BJ (cell line): ENCODE measurements at regions not wholly inside any gene's neighbourhood (a gene's known extent, or its start where the extent isn't known, plus 50 kb on each side); places are given as distances from the start of the nearest gene placed in this dataset.
"Not testable (repeated sequence)": the region's sequence is repeated elsewhere in the genome, so short reads cannot be mapped to it uniquely, and the experiment has no call there.

Source experiments
- CTCF ChIA-PET: fragments of 350-600 bp; formaldehyde crosslinking; extraction: SDS; loops from one replicate; lab custom pipeline; 2021; ENCODE audit warnings: antibody characterized with exemption, inconsistent platforms; lab: Yijun Ruan, JAX
- POLR2A ChIA-PET: fragments of 300-600 bp; sonication (Branson Sonifier 250); formaldehyde crosslinking; extraction: SDS; loops from one replicate; lab custom pipeline; 2021; ENCODE audit warnings: antibody characterized with exemption; lab: Charles Lee
- DNase-seq: peaks from one replicate; pipeline ENCODE4 v3.0.0-alpha.2; 2011; ENCODE audit warnings: low read depth
- H3K27me3 ChIP-seq: 2 replicates; pipeline ENCODE4 v1.6.0; 2011; ENCODE audit warnings: low read length; ENCODE audit not compliant: control insufficient read depth, insufficient read depth
- H3K36me3 ChIP-seq: 2 replicates; pipeline ENCODE4 v1.5.1; 2011; ENCODE audit warnings: low read length; ENCODE audit not compliant: control insufficient read depth, insufficient read depth
- H3K4me3 ChIP-seq: 2 replicates; pipeline ENCODE4 v1.5.1; 2011; ENCODE audit warnings: low read depth, mild to moderate bottlenecking, control low read depth, low read length
- CTCF ChIP-seq: IDR thresholded peaks from 2 replicates; pipeline ENCODE4 v1.5.1; 2011; ENCODE audit warnings: low read depth, mild to moderate bottlenecking, control low read depth, inconsistent platforms, low read length, moderate library complexity; ENCODE audit not compliant: insufficient read depth

GRCh38 chr9:89680547-89681467 lies 76.0 kb downstream of the GADD45G start:
- ChIA-PET CTCF (no interaction called here), POLR2A (no interaction called here)
- no peak for TF ChIP-seq CTCF
- H3K36me3 ChIP-seq, result no peaks in the 10 kb centered on the region
- no peaks in the 10 kb centered on the region; the same call in none of the 2 replicates for H3K27me3 ChIP-seq
- DNase-seq, result no peak
- H3K4me3 ChIP-seq, result no peak overlapping the region

- H3K27me3 ChIP-seq, DNase-seq, CTCF ChIA-PET, POLR2A ChIA-PET, H3K36me3 ChIP-seq, H3K4me3 ChIP-seq: not testable (repeated sequence)
These were observed 76.7 kb downstream of the GADD45G start for GRCh38 chr9:89681468-89681859.

DNA sequence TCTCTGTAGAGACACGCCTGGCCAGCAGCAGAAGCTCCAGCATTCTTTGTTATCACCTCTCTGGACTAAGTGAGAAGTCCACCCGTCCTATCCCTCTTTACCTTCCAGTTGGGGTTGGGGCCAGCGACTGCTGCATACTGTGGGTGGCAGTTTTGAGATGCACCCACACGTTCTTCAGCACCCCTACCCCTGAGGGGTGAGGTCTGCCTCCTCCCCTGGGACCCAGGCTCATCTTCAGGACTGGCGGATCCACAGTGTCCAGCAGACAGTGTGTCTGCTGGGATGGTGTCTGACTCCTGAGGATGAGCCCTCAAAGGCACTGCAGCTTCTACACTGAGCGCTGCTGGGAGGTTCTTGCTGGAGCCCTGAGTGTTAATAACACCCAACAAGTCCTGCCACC lies 78.8 kb downstream of the GADD45G start:
- ChIA-PET POLR2A (no interaction called here), CTCF (no interaction called here)
- H3K27me3 ChIP-seq, result no peaks in the 10 kb centered on the region; the same call in 1 of the 2 replicates
- TF ChIP-seq CTCF, result no peak
- no peak for DNase-seq
- no peak overlapping the region for H3K4me3 ChIP-seq
- H3K36me3 ChIP-seq, result no peaks in the 10 kb centered on the region

- Histone ChIP-seq H3K36me3 (no peaks in the 10 kb centered on the region), H3K4me3 (no peak overlapping the region), H3K27me3 (no peaks in the 10 kb centered on the region; the same call in 1 of the 2 replicates)
- DNase-seq, result no peak
- TF ChIP-seq CTCF, result no peak
- POLR2A ChIA-PET, result no interaction called here
- CTCF ChIA-PET, result no interaction called here
These were observed 79.4 kb downstream of the GADD45G start for GRCh38 chr9:89684218-89684617.

DNA sequence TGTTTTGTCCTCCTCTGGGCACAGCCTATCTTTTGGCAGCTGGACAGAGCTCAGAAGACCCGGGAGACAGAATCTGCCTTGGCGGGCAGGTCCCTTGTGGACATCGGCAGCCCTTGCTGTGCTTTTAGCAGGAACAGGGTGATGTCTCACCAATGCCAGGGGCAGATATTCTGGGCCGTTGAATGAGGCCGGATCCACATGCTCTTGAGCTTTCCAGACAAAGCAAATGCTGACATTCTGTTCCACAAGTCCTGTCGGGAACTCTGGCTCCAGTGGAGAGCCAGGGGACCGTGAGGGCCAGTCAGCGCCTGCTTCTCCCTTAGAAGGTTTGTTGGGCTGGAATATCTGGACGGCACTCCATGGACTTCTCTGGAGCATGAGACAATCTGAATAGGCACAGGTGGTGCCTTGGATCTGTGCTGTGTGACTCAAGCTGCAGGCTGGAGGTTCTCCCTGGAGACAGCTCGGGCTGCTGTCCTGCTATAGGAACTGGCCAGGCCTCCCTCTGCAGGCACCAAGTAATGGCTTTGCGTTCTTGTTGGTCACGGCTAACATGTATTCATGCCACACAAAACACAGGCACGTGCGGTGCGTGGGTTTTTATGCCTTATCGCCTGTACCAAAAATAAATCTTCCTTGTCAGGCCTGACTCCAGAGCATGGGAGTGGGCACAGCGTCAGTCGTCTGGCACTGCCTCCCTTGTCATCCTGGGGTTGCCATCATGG lies 80.3 kb downstream of the GADD45G start:
- Histone ChIP-seq H3K27me3 (no peaks in the 10 kb centered on the region; the same call in 1 of the 2 replicates), H3K36me3 (no peaks in the 10 kb centered on the region), H3K4me3 (no peak overlapping the region)
- POLR2A ChIA-PET, result no interaction called here
- TF ChIP-seq CTCF, result no peak
- CTCF ChIA-PET, result no interaction called here
- DNase-seq, result no peak
